GM19239 (cell line): ENCODE measurements at regions not wholly inside any gene's neighbourhood (a gene's known extent, or its start where the extent isn't known, plus 50 kb on each side); places are given as distances from the start of the nearest gene placed in this dataset.

Experiments used
- DNase-seq: peaks from one replicate; pipeline ENCODE4 v3.0.0; 2011; ENCODE audit warnings: low spot score; ENCODE audit not compliant: insufficient read length
- FAIRE-seq: peaks from 2 replicates; lab custom pipeline; 2011; peaks lifted over from hg19 to GRCh38; lab: Jason Lieb, UNC

DNA sequence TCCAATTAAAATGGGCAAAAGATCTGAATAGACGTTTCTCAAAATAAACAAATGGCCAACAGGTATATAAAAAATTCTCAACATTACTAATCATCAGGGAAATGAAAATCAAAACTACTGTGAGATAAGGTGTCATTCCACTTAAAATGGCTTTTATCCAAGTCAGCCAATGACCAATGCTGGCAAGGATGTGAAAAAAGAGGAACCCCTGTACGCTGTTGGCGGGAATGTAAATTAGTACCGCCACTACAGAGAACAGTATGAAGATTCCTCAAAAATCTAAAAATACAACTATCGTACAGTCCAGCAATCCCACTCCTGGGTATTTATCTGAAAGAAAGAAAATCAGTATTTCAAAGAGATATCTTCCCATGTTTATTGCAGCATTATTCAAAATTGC, 176.9 kb upstream of the STT3B start:
- DNase-seq (no peak), FAIRE-seq (no peak)

DNA sequence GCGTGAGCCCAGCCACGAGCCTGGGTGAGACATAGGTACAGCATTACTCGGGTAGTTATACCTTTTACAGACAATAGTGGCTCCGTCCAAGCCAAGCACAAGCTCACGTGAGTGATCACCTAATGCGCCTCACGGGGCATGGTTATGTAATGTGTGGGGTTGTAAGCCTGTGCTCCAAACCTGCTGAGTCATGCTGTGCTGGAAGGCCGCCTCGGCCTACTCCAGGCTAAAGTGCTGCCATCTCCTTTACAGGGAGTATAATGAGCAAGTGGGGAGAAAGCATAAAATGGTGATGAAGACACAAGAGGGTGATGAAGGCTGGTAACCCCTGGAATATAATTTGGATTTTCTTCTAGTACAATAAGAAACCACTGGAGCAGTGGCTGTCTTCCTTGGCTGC, 175.8 kb upstream of the STT3B start:
- DNase-seq (no peak), FAIRE-seq (no peak)

DNA sequence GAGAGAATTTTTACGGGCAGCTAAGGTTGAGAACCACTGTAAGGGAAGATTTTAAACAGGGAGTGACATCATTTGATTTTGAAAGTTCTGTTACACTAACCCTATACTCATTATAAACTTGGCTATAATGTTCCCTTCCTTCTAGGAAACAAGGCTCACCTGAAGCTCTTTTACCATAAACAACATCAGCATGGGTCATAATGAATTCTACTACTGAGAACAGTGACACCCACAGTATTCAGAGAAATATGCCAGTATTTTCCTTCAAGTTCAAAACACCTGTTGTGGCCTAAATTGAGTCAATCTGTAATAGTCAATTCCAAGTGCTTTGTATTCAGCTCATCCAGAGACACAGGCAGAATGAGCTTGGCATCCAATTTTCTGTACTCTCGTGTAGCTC, 175.3 kb upstream of the STT3B start:
- DNase-seq (no peak), FAIRE-seq (no peak)

DNA sequence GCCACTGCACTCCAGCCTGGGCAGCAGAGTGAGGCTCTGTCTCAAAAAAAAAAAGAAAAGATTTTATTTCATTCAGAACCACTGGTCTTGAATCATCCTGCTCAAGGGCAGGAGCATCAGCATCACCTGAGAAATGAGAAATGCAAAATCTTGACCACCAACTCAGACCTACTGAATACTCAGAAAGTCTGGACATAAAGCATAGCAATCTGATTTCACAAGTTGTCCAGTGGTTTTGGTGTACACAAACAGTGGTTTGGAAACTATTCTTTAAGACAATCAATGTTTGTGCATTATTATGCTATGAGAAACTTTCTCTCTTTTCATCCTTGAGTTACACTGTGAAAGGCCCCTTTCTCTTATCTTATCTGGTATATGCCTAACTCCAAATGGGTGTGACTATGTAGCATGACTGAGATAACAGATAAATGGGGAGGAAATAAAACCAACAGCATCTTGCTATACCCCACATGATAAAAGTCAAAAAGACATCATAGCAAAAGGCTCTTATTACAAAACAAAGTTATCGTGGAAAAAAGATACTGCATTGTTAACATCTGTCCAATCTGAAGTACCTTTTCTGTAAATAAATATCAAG, 174.2 kb upstream of the STT3B start:
- FAIRE-seq (no peak), DNase-seq (no peak)

DNA sequence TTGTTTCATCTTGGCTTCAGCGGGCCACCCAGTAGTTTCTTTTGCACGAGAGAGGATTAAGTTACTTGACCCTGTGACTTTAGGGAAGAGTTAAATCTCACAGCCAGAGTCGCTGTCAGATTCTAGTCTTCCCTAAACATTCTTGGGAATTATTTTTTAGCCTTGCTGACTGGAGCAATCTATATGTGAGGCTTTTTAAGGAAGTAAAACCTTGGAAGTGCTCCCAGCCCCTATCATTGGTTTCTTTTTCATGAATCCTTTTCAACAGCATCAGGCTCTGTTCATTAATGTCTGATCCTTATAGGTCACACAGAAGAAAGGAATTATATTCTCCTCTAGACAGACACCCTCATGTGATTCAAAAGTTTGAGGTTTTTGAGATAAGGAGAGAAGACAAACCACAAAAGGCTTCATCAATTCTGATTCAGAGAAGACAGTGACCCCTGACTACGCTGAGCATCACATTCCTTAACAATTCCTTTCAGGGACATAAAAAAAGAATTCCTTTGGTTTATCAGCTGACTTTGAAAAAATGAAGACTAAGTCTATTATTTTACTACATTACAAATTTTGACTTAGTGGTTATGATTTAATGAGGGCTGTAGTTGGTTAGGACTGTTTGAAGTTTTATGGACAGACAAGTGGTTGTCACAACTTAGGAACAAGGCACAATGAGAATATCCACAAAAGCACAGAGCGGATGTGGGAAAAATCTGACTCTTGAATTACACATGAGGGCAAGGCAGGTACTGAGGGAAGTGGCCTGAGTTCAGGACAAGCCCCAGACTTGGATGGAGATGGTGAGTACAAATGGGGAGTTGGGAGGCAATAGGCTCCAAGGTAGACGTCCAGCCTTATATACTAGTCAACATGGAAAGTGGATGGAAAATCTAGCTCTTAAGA, 171.1 kb upstream of the STT3B start:
- no peak for FAIRE-seq
- no peak for DNase-seq

DNA sequence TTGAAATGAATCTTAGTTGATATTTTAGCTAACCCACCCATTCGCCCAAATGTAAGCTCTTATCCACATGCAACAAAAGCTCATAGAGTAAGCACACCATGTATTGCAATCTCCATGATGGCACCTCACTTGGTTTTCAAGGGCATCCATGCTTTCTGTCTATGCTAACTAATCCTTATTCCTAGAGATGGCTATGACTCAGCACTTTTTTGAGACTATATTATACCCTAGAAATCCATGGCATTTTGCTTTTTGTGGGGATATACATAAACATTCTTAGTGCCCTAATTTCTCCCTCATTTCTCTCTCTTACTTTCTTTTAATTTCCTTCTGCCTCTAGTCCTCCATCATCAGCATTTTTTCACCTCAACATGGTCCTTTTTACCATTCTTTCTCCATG, 168.5 kb upstream of the STT3B start:
- FAIRE-seq (no peak), DNase-seq (no peak)

DNA sequence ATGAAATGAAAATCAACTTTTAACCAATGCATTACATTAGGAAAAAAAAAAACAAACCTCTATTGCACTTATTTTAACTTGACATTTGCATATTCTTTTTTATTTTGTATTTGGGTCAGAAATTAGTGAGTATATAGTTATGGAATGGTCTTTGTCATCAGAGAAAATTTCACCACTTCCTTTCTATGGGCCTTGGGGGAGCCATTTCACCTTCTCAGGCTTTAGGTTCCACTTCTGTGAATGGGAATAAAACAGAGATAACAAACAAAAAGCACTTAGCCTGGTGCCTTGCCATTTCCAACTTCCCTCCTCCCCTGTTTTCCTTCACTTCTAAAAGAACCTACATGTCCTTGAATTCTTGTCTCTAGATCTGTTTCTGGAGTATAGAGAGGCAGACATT, 168.0 kb upstream of the STT3B start:
- DNase-seq = no peak
- FAIRE-seq = no peak

DNA sequence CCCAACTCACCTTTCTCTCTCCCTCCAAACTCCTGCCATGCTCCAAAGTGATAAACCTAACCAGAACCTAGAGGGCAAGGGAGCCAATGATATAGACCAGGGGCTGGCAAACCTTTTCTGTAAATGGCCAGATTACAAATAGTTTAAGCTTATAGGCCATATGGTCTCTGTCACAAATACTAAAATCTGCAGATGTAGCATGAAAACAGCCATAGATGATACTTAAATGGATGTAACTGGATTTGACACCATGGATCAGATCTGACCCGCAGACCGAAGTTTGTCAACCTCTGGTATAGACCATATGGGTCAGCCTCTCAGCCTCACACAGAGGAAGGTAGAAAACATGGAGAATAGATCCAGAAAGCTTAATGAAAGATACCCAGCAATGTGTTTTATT, 165.2 kb upstream of the STT3B start:
- DNase-seq = no peak
- no peak for FAIRE-seq

DNA sequence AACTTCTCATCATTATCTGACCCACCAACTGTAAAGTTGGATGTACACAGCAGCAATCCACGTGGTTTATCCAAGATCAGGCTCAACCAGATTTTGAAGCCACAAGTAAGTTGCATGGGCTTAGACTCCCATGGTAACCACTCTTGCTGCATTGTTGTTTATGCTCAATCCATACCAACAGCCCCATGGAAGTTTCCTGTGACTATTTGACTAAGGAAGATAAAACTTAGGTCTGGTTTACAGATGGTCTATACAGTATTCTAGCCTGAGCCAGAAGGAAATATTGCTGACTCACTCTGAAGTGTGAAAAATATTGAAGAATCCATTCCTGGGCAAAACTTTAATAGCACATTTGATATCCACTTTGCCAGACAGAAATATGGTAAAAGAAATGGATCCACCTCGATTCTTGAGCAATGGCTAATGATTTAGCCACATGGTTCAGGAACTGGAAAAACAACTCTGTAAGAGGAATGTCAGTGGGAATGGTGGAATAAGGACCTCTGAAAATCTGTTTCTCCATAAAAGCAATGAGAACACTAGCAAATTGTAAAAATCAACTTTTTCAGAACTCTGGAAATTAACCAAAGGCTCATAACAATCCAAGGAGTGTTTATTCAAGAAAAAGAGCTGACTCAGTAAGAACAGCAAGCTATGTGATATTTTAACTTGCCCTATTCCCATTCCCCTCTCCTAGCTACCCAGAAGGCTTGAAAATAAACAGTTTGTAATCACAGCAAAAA, 162.9 kb upstream of the STT3B start:
- DNase-seq = no peak
- no peak for FAIRE-seq

DNA sequence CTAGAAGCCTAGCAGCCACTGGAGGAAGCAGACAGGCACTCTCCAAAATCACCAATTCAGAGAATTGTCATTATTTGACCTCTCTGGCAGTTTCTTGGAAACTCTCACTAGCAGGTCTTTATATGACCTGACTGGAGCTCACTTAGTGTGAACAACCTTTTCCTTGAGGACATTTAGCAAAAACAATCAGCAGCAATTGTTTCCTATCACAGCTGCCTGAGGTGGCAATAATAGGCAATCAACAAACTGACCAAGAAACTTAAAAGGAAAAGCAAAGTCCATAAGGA, 162.4 kb upstream of the STT3B start:
- no peak for FAIRE-seq
- no peak for DNase-seq

DNA sequence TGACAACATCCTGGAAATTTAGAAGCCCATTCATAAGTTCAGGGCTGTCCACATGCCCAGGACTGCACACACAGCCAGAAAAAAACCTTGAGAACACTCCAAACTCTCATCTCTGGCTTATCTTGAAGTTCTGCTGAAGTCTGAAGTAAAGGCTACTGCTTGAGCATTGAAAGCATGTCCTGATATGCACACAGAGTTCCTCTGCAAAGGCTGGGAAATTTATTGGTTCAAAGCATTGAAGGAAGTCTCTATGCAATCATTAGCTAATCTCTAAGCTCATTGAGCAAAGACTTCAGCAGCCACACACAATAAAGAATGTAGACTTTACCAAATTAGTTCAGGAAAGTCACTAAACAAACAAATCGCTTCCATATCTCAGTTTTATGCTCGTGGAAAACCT, 162.0 kb upstream of the STT3B start:
- FAIRE-seq (no peak), DNase-seq (no peak)

DNA sequence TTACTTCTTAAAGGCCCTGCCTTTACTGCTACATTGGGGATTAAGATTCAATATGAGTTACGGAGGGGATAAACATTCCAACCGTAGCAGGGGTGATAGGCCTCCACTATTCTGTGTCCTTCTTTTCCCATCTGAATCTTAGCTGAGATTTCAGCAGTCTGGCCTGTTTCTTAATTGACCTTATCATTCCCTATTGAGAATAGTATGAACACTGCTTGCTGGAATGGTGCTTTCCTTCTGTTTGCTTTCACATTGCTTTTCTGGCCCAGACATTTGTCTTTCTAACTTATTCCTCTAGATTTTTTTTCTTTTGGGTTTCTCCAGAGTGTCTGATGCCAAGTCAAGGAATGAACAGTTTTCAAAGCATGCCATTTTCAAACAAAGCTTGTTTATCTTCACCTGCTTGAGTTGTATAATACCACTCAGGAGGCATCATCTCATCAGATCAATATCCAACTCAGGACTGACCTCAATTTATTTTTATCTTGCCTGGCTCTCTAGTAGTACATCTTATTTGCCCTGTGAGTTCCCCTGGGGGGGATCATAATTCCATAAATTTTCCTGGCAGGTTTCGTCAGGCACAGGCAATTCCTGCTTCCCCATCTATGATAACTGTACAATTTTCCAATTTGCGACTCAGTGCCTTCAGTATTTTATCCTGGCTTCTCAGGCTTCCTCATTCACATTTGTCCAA, 161.1 kb upstream of the STT3B start:
- DNase-seq = no peak
- no peak for FAIRE-seq

DNA sequence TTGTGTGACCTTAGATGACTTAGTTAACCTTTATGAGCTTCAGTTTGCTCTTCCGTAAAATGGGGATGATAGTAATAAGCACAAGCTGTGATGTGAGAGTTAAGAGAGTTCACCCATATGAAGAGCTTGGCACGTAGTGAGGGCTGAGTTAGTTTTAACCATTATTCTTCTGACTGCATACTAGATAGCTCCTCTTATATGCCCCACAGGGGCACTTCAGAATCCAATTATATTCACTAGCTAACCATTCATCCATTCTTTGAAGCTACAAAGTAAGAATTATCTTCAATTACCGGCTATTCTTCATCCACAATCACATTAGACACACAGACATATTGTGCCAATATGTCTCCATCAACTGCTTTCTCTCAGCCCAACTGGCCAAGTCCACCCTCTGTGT, 159.0 kb upstream of the STT3B start:
- DNase-seq = no peak
- FAIRE-seq = no peak

DNA sequence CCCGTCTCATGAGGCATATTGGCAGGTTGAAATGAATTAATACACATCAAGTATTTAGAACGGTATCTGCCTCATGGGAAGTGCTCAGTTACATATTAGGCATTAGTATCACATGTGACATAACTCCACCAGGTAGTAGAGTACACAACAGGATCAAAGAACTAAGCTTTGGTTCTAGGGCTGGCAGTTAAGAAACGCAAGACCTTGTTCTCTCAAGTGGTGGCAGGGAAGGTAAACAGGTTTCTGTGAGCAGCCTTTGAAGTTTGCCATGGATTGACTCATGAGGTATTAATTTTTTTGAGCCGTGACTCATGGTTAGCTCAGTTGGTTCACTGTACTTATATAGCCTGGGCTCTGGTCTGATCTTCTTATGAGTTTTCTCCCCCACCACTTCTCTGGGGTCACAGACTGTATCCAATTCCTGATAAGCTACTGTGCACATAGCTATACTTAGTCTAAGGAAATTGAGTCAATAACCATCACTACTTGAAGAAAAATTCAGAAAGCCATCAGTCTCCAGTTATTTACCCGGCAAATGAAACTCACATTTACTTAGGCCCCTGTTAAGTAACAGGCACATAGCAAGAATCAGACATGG, 155.6 kb upstream of the STT3B start:
- DNase-seq = no peak
- FAIRE-seq = no peak

DNA sequence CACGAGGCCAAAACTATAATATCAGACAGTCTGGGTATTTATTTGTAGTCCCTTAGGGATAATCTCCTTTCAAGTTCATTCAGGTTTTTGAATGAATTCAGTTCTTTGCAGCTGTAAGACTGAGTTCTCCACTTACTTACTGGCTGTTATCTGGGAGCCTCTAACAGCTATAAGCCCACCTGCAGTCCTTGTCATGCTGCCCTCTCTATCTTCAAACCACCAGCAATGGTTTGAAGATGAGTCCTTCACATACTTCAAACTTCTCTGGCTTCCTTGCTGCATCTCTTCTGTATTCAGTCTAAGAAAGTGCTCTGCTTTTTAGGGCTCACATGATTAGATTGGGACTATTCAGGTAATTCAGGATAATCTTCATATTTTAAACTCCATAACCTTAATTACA, 154.5 kb upstream of the STT3B start:
- FAIRE-seq (no peak), DNase-seq (no peak)

DNA sequence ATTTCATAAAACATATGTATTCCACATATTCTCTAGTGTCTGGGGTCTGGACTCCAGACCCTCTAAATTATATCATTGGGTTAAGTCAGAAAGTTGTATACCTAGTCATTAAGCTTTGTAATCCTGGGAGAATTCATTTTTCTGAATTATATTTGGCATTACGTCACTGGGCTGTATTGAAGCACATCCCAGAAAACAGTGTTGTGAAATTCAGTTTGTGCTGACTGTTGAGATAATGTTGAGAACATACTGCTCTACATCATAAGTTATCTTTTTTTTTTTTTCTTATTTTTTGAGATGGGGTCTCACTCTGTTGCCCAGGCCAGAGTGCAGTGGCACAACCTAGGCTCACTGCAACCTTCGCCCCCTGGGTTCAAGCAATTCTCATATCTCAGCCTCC, 153.1 kb upstream of the STT3B start:
- FAIRE-seq = no peak
- no peak for DNase-seq

DNA sequence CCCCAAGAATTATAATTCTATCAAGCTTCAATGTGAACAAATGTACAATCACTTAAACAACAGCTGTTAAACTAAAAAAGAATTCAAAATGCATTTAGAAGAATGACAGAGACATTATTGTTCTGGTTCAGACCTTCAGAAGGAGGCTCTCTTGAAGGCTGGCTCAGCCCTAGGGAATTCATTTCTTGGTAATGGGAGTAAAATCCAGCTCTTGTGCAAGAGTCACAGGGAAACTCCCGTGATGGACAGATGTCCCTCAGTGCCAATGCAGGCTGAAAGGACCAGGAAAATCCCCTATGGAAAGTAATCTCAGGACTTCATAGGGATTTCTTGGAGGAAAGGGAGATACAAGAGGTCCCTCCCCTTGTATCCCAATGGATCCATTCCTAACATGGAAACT, 149.9 kb upstream of the STT3B start:
- DNase-seq = no peak
- FAIRE-seq = no peak

DNA sequence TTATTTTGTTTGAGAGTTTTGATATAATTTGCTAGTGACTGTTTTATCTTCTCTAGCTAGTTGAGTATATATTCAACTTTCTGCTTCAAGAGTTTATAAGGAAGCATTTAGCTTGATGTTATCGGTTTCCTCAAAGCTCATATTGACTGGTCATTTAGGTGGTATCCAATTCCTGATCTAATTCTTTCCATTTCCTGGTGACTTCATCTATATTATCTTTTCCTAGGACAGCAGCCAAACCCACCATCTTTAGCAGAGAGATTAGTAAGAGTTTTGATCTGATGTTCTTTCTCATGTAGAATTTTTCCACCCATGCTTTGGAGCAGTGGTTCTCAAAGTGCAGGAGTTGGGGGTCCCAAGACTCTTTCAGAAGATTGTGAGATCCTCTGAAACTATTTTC, 148.6 kb upstream of the STT3B start:
- DNase-seq (no peak), FAIRE-seq (no peak)

DNA sequence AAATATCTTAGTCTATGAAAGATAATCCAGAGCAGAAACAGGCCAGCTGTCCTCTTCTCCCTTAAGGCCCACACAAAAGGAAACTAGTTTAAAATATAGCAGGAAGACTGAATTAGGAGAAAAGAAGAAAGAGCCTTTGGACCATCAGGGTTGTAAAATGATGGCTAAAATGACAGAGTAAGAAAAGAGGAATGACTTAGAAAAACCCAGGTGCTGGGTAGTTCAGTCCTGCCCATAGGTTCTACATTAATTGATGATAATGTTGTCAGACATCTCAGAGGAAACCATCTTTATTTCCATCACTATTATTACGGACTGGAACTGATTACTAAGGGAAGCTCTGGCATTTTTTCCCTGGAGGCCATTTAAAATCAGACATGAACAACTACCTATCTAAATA, 142.8 kb upstream of the STT3B start:
- FAIRE-seq = no peak

DNA sequence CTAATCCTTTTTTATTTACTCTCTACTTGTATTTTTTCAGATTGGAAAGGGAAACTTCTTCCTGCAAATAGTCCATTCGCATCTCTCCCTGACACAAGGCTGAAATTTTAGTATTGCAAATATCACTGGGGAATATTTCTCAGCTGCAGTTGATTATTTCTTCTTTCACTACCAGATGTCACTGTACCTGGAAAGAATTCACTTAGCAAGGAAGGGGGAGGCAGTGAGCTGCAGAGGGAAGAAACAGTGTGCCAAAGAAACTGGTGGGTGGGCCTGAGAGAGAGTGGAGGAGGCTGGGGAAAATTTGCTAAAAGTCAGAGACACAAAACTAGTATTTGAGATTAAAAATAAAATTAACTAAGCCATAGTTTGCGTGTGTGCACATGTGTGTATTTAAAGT, 142.3 kb upstream of the STT3B start:
- FAIRE-seq (no peak), DNase-seq (no peak)

More for the DNA sequence above, 142.8 kb upstream of the STT3B start:
- no peak for DNase-seq

DNA sequence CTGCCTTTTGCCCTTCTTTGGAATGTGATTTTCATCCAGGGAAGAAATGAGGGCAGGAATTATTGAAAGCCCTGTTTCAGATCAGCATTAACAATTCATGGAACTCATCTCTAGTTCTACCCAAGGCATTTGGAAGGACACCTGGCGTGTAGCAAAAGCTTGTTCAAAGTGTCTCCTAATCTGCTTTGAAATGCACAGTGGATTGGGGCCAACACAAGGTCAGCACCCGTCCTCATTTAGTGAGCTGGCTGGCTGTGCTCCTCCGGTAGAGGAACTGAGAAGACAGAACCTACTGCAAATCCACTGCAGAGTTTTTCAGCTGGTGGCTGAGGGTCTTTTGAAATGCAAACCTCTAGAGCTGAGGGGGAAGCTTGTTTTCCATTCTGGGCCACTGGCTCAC, 141.6 kb upstream of the STT3B start:
- FAIRE-seq = no peak
- no peak for DNase-seq
